Common myeloid progenitor, CD34-positive (primary cell): ENCODE measurements at regions not wholly inside any gene's neighbourhood (a gene's known extent, or its start where the extent isn't known, plus 50 kb on each side); places are given as distances from the start of the nearest gene placed in this dataset.
A peak's percentile ranks its signal among the peaks of the same experiment; 100 is the strongest.

Experiments used
- CTCF ChIA-PET: fragments of 350-600 bp; sonication (Branson Sonifier 250); formaldehyde crosslinking; loops from one replicate; lab custom pipeline; 2021; ENCODE audit warnings: antibody characterized with exemption; lab: Charles Lee
- POLR2A ChIA-PET: fragments of 350-600 bp; sonication (Branson Sonifier 250); formaldehyde crosslinking; loops from one replicate; lab custom pipeline; 2021; ENCODE audit warnings: antibody characterized with exemption; lab: Charles Lee
- DNase-seq, 3 donors: peaks; one replicate each; pipeline versions ENCODE4 v3.0.0 to v3.0.0-alpha.2; 2013
- H3K27ac ChIP-seq, 2 experiments: 1 replicate in 1 of 2; 2 replicates in 1 of 2; pipeline ENCODE4 v1.7.0; 2013; ENCODE audit warnings: inconsistent platforms in 2 of 2, low read length in 2 of 2, mild to moderate bottlenecking in 2 of 2, low read depth in 1 of 2, moderate library complexity in 1 of 2; ENCODE audit not compliant: severe bottlenecking in 2 of 2, insufficient read depth in 1 of 2, poor library complexity in 1 of 2
- H3K27me3 ChIP-seq, 5 experiments: replicated peaks in 2 of 5; 1 replicate in 3 of 5; 2 replicates in 2 of 5; pipeline versions ENCODE4 v1.6.1 to v1.7.0; 2013; ENCODE audit warnings: low read length in 4 of 5, mild to moderate bottlenecking in 2 of 5, moderate library complexity in 2 of 5, inconsistent platforms in 1 of 5; ENCODE audit not compliant: insufficient read depth in 5 of 5, control insufficient read depth in 4 of 5
- H3K36me3 ChIP-seq, 4 experiments: 1 replicate in 2 of 4; 2 replicates in 2 of 4; pipeline versions ENCODE4 v1.6.1 to v1.7.0; 2013; ENCODE audit warnings: low read length in 3 of 4, control low read depth in 1 of 4, mild to moderate bottlenecking in 1 of 4; ENCODE audit not compliant: control insufficient read depth in 4 of 4, insufficient read depth in 4 of 4
- H3K4me1 ChIP-seq, 4 experiments: 1 replicate in 3 of 4; 2 replicates in 1 of 4; pipeline versions ENCODE4 v1.6.1 to v1.7.1; 2013; ENCODE audit warnings: low read length in 3 of 4, mild to moderate bottlenecking in 3 of 4, control low read depth in 1 of 4, inconsistent platforms in 1 of 4, moderate library complexity in 1 of 4; ENCODE audit not compliant: control insufficient read depth in 4 of 4, insufficient read depth in 4 of 4; ENCODE audit errors: control extremely low read depth in 1 of 4
- H3K4me3 ChIP-seq, 7 experiments: 1 replicate in 4 of 7; 2 replicates in 3 of 7; pipeline versions ENCODE4 v1.5.1 to v1.7.0; 2013; ENCODE audit warnings: mild to moderate bottlenecking in 7 of 7, low read length in 6 of 7, moderate library complexity in 6 of 7, inconsistent platforms in 2 of 7, low read depth in 2 of 7, control low read depth in 1 of 7; ENCODE audit not compliant: insufficient read depth in 4 of 7, control insufficient read depth in 1 of 7; ENCODE audit errors: extremely low read depth in 1 of 7
- H3K9me3 ChIP-seq, 5 experiments: 1 replicate in 4 of 5; 2 replicates in 1 of 5; pipeline versions ENCODE4 v1.6.1 to v1.7.1; 2013; ENCODE audit warnings: low read length in 4 of 5, mild to moderate bottlenecking in 2 of 5, inconsistent platforms in 1 of 5, low read depth in 1 of 5, moderate library complexity in 1 of 5; ENCODE audit not compliant: control insufficient read depth in 4 of 5, insufficient read depth in 2 of 5; ENCODE audit errors: control extremely low read depth in 1 of 5
- WGBS: methylation state at CpG from one replicate; pipeline ENCODE4 v1.1.5; 2013; ENCODE audit not compliant: insufficient coverage; 5-methylcytosine and 5-hydroxymethylcytosine counted together

DNA sequence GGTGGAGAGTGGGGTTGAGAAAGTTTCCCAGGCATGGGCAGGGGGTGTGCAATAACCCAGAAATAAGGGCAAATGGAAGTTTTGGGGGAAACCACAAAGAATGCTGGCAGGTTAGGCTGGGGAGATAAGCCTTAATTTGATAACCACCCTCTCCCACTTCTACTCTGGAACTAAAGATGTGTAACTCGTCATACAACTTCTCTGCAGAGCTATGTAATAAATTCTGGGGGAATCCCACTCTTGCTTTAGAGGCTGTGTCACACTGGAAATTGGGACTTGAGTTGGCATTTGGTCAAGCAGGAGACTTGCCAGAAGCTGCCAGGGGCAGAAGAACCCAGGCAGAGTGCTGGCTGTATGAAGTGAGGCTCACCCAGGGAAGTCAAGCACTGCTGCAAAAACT is 170.9 kb upstream of the CPEB2 start:
- Histone ChIP-seq H3K4me3 (no peak overlapping the region), H3K4me1 (peaks cover 0 to 8% (median 2%) of the 10 kb centered on the region in 4 experiments), H3K27me3 (no peaks in the 10 kb centered on the region), H3K27ac (no peak overlapping the region), H3K9me3 (no peaks in the 10 kb centered on the region), H3K36me3 (no peaks in the 10 kb centered on the region)
- DNase-seq, result peak in 2 of 3 donors; percentile 29 to 40
- 0% methylated on average over 1 of the region's 1 CpG for WGBS
- CTCF ChIA-PET, result interaction anchor here (1.9 kb wide), 1 partner anchor 17 kb away, joined by 4 read pairs; no protein-coding TSS in a partner anchor
- POLR2A ChIA-PET, result no interaction called here

DNA sequence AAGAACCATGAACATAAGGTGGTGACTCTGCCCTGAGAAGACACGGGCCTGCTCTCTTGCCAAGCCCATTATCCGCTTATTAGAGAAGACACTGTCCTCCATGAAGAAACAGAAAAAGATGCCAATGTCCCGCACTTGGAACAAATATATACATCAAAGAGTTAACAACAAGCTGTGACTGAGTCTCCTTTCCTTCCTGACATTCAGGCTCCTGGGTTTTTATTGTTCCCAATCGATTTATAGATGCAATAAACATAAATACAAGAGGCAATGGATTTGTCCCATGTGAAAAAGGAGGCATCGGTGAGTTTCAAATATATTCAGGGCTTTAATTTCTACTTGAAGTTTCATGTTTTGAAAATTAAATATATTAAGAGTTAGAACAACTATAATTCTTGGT is 169.2 kb upstream of the CPEB2 start:
- DNase-seq, result no peak
- Histone ChIP-seq H3K36me3 (no peaks in the 10 kb centered on the region), H3K27ac (no peak overlapping the region), H3K4me3 (no peak overlapping the region), H3K9me3 (no peaks in the 10 kb centered on the region), H3K27me3 (no peaks in the 10 kb centered on the region), H3K4me1 (peaks cover 0 to 8% (median 2%) of the 10 kb centered on the region in 4 experiments)
- ChIA-PET POLR2A (no interaction called here), CTCF (interaction anchor here (1.9 kb wide), 1 partner anchor 15 kb away, joined by 4 read pairs; no protein-coding TSS in a partner anchor)
- 100% methylated on average over 2 of the region's 5 CpGs for WGBS

DNA sequence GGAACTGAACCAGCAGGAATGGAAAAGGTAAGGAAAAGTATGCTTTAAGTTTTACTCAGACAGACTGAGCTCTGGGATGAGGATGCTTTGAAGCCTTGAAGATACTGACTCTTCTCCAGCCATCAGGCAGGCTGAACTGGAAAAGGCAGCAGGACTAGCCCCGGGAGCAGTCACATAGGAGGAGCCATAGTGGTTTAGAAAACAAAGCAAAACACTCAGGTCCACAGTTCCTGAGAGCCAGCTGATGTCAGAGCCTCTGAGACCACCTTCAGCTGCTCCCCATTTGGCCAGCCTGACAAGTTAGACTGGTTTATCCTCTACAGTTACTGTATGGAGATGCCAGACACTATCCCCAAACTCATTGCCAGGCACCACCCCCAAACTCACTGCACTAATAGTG is 167.9 kb upstream of the CPEB2 start:
- Histone ChIP-seq H3K4me1 (peaks cover 0 to 8% (median 2%) of the 10 kb centered on the region in 4 experiments), H3K27me3 (no peaks in the 10 kb centered on the region), H3K27ac (no peak overlapping the region), H3K9me3 (peaks cover 0 to 4% (median 0%) of the 10 kb centered on the region in 5 experiments), H3K4me3 (no peak overlapping the region), H3K36me3 (no peaks in the 10 kb centered on the region)
- ChIA-PET CTCF (no interaction called here), POLR2A (no interaction called here)
- 64% methylated on average over 1 of the region's 1 CpG for whole genome bisulfite sequencing
- DNase-seq, result no peak

DNA sequence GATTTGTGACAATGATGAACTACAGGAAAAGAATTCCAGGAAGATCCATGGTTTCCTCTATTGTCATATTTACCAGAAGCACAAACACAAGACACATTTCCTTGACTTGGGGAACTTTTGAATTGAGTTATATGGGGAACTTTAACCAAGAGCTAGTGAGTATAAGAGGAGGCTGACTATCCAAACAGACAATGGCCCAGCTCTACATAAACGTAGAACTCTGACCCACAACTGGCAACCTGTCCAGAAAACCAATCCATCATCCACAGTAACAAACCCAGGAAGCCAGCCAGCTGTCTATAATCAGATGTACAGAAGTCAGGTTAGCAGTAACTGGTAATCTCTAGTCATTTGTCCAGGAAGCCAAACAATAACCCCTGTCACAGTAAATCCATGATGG is 167.0 kb upstream of the CPEB2 start:
- ChIA-PET POLR2A (no interaction called here), CTCF (no interaction called here)
- peaks cover 0 to 8% (median 2%) of the 10 kb centered on the region in 4 experiments for H3K4me1 ChIP-seq
- DNase-seq, result peak in 2 of 3 donors; percentile 18 to 33
- H3K27ac ChIP-seq, result no peak overlapping the region
- no CpG with 5 or more reads among the region's 1 CpG for WGBS
- H3K9me3 ChIP-seq, result peaks cover 0 to 4% (median 0%) of the 10 kb centered on the region in 5 experiments
- no peak overlapping the region for H3K4me3 ChIP-seq
- H3K27me3 ChIP-seq, result no peaks in the 10 kb centered on the region
- no peaks in the 10 kb centered on the region for H3K36me3 ChIP-seq

DNA sequence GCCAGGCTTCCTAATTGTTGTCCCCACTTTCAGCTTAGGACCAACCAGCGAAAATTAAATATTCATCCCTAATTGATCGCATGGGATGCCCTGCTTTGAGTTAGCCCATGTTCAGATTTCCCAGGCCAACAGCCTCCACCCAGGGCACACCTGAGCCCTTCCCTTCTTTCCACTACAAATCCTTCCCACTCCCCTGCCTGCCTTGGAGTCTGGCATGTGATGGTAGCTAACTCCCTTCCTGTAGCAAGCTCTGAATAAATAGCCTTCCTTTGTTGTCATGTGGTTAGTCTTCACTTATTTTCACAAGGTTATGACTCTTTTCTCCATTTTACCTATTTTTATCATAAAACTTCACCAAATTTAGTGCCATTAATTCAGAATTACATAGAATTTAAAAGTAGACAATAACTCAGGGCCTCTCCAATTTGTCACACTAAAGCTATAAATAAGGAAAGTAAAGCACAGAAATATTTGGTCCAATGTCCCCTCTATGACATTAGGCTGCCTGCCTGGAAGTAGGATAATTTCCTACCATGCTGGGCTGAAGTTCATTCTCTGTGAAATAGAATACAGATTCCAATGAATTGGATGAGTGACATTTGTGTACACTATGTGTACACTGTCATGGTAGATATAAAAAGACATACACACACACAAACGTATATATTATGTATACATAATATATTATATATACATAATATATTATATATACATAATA is 166.4 kb upstream of the CPEB2 start:
- ChIA-PET CTCF (no interaction called here), POLR2A (interaction anchor here (0.6 kb wide), 1 partner anchor 1070 kb away, joined by 3 read pairs; no protein-coding TSS in a partner anchor)
- 100% methylated on average over 2 of the region's 3 CpGs for WGBS
- no peak overlapping the region for H3K27ac ChIP-seq
- H3K4me3 ChIP-seq, result no peak overlapping the region
- no peaks in the 10 kb centered on the region for H3K27me3 ChIP-seq
- H3K9me3 ChIP-seq, result peaks cover 0 to 4% (median 0%) of the 10 kb centered on the region in 5 experiments
- peaks cover 0 to 8% (median 2%) of the 10 kb centered on the region in 4 experiments for H3K4me1 ChIP-seq
- DNase-seq, result peak in 2 of 3 donors; percentile 40 to 57
- no peaks in the 10 kb centered on the region for H3K36me3 ChIP-seq

DNA sequence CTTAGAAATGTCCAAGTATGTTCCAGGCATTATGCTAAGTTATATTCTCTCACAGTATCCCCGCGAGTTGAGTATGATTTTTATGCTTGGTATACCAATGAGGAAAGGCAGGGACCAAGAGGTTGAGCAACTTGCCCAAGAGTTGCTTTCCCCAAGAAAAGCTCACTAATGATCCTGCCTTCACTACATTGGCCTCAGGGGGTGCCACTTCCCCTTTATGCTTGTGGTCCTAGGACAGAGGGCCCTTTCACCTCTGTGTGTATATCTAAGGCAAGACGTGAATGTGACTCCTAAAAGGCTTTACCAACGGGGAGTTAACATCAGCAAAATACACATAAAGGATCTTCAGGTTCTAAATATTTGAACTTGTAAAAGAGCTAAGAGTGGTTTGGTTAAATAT is 164.4 kb upstream of the CPEB2 start:
- CTCF ChIA-PET, result no interaction called here
- Histone ChIP-seq H3K36me3 (no peaks in the 10 kb centered on the region), H3K4me1 (no peaks in the 10 kb centered on the region), H3K4me3 (no peak overlapping the region), H3K9me3 (peaks cover 0 to 4% (median 0%) of the 10 kb centered on the region in 5 experiments), H3K27ac (no peak overlapping the region), H3K27me3 (no peaks in the 10 kb centered on the region)
- POLR2A ChIA-PET, result no interaction called here
- peak in 2 of 3 donors; percentile 40 to 48 for DNase-seq
- WGBS, result 100% methylated on average over 1 of the region's 4 CpGs
